VCaP (cell line): ENCODE measurements at regions not wholly inside any gene's neighbourhood (a gene's known extent, or its start where the extent isn't known, plus 50 kb on each side); places are given as distances from the start of the nearest gene placed in this dataset.

Source experiments
- H3K27ac ChIP-seq: fragments of 450-650 bp; 2 replicates; pipeline ENCODE4 v1.5.1; 2017
- TF ChIP-seq, protein P1 (sequence below): fragments of 450-650 bp; conservative IDR thresholded peaks from 2 replicates; pipeline ENCODE4 v1.5.1; 2017; ENCODE audit warnings: mild to moderate bottlenecking, moderate library complexity

DNA sequence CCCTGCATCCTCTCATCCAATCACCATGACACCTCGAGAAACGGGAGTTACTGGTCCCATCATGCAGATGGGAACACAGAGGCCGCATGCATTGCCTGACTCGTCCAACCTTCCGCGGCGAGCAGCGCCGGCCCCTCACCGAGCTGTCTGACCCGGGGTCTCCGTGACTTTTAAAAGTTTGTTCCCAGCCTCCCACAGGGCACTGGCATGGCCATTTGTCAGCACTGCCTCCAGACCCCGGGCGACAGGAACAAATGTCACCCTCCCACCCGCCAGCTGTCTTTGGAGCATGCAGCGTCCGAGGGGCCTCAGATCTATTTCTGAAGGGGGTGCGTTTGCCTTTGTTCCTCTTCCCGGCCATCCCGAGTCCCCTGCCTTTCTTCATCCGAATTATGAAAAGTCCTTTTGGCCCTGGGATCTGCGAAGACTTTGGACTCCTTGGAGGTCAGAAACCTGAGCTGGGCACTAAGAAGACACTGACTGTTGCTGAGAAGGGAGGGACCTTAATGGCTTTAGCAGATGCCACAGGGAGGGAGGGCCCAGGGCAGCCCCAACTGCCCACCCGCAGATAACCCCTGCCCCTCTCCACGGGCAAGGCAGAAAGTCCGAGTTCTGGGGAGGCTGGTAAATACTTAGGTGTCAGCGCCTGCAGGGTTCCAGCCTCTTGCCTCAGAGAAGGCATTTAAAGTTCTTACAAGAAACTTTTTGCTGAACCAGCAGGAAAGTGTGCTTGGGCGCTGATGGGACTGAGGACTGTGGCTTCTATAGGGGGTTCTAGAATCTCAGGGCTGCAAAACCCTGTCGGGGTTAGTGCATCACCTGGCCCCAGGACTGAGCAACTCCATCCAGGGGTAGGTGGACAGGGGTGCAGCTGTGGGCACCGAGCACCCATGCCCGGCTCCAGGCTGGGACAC is 348.1 kb downstream of the FOXL1 start:
- no peak overlapping the region for H3K27ac ChIP-seq
- TF ChIP-seq, protein P1, sequence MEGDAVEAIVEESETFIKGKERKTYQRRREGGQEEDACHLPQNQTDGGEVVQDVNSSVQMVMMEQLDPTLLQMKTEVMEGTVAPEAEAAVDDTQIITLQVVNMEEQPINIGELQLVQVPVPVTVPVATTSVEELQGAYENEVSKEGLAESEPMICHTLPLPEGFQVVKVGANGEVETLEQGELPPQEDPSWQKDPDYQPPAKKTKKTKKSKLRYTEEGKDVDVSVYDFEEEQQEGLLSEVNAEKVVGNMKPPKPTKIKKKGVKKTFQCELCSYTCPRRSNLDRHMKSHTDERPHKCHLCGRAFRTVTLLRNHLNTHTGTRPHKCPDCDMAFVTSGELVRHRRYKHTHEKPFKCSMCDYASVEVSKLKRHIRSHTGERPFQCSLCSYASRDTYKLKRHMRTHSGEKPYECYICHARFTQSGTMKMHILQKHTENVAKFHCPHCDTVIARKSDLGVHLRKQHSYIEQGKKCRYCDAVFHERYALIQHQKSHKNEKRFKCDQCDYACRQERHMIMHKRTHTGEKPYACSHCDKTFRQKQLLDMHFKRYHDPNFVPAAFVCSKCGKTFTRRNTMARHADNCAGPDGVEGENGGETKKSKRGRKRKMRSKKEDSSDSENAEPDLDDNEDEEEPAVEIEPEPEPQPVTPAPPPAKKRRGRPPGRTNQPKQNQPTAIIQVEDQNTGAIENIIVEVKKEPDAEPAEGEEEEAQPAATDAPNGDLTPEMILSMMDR, result no peak

DNA sequence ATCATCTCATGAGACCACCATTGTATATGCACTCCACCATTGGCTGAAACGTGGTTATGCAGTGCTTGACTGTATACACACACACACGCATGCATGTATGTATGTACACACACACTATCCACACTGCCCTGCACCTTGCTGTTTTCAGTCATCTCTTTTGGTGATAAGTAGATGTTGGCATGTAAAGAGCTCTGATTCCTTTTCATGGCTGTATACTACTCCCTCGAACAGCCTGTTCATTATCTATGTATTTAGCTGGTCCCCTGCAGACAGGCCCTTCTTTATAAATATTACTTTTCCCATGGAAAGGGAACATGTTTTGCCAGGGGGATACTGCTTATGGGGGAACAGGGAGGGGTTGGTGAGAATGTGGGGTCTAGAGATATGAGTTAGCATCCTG is 349.4 kb downstream of the FOXL1 start:
- no peak overlapping the region for H3K27ac ChIP-seq
- TF ChIP-seq, protein P1, result no peak

DNA sequence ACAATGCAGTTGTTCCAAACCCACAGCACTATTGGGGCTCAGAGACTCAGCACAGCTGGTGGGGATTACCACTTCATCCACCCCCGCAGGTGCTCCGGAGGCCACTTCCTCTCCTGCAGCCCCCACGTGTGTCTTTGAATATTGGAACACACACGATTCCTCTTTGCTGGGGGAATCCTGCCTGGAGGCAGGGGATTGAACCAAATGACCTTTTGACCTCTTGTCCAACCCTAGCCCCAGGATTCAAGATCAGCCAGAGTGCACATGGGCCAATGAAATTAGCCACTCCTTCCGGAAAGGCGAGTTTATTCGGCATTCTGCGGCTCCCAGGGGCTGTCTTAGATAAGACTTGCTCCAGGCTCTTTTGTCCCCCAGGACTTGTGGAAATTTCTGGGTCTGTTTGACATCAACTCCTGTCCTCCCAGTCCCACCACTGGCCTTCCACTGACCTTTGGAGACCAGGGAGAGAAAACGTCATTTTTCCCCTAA is 350.2 kb downstream of the FOXL1 start:
- TF ChIP-seq, protein P1, result no peak
- H3K27ac ChIP-seq, result no peak overlapping the region

DNA sequence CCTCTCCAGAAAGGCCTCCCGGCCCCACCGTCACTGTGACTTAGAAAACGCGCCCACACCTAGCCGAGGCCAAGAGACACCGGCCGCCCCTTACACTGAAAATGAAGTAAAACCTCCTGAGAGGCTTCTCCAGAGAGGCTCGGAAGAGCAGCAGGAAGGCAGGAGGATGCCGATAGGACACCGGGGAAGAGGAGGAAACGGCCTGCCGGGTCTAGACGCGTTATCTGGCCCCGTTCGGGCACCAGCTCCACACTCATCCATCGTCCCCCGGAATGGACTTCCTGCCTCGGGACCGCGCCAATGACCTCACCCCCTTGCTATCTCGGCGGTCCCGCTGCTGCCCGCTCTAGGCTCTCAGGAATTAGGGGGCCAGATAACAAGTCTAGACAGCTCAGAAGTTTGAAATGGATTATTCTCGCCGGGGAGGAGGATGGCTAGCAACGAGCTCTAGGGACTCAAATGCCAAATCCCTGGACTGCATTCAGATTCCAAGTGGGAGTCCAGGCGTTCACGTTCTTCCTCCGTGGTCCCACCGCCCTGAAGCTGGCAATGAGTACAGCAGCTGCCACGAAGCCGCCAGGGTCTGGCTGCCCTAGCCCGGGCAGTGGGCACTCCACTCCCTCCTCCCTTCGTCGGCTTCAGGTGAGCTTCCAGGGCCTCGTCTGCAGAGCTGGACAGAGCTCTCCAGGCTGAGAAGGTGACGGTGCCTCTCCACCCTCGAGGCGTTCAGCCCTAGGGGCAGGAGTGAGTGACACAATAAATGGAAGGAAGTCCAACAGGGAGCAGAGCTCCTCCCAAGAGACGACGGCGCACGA is 350.9 kb downstream of the FOXL1 start:
- TF ChIP-seq, protein P1, result no peak
- H3K27ac ChIP-seq, result no peak overlapping the region

DNA sequence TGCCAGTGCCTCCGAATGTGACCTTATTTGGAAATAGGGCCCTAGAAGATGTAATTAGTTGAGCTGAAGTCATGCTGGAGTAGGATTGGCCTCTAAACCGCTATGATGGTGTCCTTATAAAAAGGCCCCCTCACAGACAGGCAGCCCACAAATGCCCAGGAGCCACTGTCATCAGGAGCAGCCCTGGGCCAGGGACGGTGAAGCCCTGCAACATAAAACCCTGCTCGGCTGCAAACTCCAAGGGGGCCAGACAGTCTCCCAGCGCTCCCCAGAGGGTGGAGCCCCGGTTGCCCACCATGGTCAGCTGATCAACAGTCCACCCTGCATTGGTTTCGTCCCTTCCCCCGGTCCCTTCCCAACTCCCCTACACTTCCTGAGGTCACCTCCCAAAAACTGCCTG is 351.7 kb downstream of the FOXL1 start:
- no peak overlapping the region for H3K27ac ChIP-seq
- TF ChIP-seq, protein P1, result no peak

DNA sequence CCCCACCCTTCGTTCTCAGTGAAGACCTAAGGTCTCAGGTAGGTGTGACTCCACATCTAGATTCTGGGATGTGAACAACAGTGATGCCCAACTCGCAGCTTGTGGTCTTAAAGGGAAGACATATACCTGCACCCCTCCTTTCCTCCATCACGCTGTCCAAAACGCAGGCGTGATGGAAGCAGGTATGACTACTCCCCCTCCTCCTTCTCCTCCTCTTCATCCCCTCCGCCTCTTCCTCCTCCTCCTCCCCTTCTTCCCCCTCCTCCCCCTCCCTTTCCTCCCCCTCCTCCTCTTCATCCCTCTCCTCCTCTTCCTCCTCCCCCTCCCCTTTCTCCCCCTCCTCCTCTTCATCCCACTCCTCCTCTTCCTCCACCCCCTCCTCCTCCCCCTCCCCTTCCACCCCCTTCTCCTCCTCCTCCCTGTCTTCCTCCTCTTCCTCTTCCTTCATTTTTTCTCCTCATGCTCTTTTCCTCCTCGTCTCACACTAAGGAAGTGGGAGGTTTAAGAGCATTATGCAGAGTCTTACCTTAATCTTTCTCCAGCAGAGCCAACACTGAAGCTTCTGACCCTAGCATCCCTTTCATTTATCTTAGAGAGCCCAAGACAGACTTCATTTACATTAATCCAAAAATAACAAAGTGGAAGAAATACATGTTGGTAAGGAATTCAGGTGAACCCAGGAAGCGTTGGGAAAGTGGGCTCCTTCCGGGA is 352.5 kb downstream of the FOXL1 start:
- TF ChIP-seq, protein P1, result no peak
- H3K27ac ChIP-seq, result no peak overlapping the region

DNA sequence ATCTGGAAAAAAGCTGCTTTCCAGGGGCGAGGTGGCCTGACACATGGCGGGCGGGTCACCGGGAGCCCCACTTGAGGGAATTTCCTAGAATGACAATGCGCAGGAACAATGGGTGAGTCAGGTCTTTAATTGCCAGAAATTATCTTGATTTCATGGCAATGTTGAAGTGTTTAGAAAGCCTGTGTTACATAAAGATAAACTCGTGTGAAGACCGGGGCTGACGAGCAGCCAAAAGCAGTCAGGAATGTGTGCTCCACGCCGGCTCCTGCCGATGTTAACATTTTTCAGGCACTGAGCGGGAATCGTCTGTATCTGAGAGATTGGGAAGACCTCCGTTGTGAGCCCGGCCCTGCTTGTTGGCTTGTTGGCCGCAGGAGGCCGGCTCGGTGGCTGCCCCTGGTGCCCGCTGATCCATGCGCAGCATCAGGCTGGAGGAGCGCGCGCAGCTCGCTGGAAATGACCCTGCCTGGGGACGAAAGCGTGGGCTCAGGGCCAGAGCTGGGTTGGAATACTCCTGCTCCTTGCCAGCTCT is 353.1 kb downstream of the FOXL1 start:
- TF ChIP-seq, protein P1, result no peak
- H3K27ac ChIP-seq, result no peak overlapping the region
